Ammon's horn (tissue), 1 donor: ENCODE measurements at regions not wholly inside any gene's neighbourhood (a gene's known extent, or its start where the extent isn't known, plus 50 kb on each side); places are given as distances from the start of the nearest gene placed in this dataset.
"Not testable (repeated sequence)": the region's sequence is repeated elsewhere in the genome, so short reads cannot be mapped to it uniquely, and the experiment has no call there.

Experiments
- DNase-seq: peaks from one replicate; pipeline ENCODE4 v3.0.0-alpha.2; 2016; ENCODE audit warnings: low spot score

DNA sequence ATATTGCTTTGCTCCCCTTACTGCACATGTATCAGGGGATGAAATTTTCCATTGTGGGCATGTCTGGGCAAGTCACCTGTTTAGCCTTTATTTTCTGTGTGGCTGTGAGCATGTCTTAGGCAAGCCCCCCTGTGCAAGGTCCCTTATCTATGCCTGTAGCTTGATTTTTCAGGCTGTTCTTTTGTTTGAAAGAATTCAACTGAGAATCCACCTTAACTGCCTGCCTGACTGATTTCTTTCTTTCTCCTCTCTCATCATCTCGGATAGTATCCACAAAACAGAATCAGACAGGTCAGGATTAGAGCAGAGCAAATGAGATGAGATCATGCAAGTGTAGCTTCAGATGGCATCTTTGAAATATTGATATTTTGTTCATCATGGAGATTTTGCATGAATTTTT lies 1147.5 kb upstream of the ACVR2A start:
- no peak for DNase-seq

DNA sequence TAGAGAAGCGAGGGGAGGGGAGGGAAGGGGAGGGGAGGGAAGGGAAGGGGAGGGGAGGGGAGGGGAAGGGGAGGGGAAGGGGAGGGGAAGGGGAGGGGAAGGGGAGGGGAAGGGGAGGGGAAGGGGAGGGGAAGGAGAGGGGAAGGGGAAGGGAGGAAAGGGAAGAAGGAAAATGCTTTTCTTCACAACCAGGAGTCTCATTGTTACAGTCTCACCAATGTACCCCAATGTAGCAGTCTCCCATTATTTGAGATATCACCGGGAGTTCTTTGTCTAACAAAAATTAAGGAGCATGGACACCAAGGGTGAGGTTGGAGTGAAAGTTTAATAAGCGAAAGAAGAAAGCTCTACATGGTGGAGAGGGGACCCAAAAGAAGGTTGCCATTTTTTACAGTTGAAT lies 1148.0 kb upstream of the ACVR2A start:
- not testable (repeated sequence) for DNase-seq

DNA sequence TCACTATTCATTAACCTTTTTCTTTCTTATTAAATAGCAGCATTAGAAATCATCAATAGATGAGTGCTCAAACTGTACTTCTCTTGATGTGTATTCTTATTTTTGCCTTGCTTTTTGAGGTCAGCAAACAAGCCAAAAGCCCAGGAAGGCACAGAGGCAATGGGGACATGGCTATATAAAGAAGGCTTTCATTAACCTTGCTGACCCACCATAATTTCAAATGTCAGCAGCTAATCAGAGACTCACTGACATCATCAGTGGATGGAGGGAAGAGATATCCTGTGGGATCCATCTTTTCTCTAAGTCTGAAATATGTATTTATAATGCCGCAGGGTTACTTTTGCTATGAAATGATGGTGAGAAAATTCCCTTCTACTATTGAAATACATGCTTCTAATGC lies 1162.8 kb upstream of the ACVR2A start:
- no peak for DNase-seq

DNA sequence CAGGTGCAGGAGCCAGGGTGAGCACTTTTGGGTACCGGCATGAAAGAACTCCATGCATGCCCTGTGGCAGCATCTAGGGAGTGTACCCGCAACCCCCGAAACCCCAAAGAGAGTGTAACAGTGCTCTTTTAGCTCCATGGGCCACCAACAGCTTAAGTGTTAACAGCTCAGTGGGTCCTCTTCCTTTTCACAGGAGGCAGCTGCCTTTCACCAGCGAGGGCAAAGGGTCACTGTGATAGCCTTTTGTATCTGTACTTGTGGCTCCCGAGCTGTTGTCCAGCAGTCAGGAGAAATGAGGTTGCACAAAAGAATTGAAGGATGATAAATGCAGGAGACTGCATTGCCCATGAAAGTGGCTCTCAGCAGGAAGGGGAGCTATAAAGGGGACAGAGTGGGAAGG lies 1166.3 kb upstream of the ACVR2A start:
- DNase-seq = no peak

DNA sequence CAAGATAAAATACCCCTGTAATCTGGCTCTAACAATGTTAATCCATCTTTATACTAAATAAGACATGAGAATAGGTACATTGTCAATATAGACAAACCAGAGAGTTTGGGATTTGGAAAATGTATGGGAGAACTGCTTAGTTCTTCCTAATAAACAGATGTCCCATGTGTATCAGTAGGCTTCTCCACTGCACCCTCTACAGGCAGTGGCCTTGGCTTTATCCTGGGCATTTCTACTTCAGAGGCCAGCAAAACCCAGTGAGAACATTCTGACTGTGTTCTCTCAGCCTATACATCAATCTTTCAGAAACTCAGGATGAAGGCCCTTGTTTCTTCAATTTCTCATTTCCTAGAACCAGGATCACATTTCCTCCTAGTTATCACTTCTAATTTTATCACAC lies 1167.5 kb upstream of the ACVR2A start:
- DNase-seq = no peak

DNA sequence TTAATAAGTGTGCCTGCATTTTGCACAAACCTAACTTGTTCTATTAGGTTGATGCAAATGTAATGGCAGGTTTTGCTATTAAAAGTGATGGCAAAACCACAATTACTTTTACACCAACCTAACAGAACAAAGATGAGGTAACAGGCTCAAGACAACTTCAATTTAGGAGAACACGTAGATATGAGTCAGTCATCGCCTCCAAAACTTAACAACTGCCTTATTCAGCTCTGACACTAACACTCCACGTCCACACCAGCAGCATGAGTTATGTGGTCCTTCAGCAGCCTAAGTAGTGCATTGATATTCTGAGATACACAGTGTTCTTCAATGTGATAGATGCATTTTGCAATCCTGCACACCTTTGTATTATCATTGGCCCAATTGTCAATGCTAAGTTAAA lies 1175.1 kb upstream of the ACVR2A start:
- DNase-seq = no peak

DNA sequence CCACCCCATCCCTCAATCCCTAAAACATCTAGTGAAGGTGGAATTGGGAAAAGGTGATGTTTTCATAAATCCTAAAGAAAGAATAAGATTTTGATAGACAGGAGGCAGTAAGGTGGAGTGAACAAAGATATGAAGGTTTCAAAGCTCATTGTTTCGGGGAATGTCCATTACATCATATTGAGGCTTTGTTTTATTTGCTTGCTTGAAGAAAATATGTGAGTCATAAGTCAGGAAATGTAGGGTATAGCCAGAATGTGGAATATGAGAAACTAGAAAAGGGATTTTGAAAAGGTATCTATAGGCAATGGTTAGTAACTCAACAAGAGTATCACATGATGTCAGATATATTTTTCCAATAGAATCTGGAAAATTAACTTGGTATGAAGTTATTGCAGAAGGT lies 1178.5 kb upstream of the ACVR2A start:
- DNase-seq = no peak

DNA sequence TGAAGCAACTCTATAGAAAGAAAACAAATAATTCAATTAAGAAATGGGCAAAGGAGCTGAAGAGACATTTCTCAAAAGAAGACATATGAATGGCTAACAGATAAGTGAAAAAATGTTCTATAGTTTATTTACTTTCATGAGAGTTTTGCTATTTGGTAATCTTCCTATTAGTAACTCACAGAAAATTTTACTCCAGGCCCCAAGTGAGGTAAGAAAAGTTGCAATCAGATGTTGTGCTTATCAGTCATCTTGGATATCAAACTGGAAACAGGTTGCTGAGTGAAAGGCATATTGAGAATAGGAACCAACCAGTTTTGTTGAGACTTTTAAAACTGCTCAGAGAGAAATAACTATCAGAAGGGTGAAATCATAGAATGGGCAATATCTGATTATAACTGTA lies 1179.0 kb upstream of the ACVR2A start:
- DNase-seq = no peak

DNA sequence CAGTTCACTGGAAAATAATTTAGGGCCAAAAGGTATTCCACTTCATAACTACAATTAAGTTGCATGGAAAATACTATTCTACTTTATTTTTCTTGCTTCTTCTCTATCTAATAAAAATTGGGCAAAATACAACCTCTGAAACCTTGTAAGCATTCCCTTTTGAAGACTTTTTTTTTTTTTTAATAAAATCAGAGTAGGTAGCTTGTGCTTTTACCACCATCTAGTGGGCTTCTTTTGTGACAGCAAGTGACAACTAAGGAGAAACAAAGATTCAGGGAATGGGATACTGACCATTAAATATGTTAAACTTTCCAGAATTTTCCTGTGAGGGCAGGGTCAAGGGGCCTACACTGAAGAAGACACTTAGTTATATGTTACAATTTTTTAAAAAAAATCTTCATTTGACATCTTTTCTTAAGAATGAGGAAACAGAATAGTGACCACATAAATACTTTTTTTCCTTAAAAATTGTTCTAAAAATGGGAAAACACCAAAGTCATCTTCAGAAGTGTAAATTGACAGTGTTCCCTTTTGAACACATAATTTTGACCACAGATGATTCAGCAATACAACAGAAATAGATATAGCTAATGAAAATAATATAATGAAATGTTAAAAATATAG lies 1183.2 kb upstream of the ACVR2A start:
- peak; percentile 31 for DNase-seq

DNA sequence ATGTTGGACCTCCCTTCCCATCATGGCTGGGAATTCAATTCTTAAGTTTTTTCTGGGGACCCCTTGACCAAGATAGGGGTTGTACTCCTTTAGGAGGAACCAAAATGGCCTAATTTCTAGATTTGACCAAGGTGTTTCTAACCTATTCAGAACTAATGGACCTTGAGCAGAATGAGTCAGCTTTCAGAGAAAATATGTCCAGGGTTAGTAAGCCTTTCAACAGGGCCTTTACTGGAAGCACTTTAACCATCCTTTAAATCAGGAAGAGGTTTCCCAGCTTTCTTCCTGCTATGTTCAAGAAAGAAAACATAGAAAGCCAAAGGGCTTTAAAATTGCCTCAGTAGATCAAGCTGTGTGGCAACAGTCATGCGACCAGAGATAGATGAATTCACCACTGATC lies 1184.9 kb upstream of the ACVR2A start:
- no peak for DNase-seq

DNA sequence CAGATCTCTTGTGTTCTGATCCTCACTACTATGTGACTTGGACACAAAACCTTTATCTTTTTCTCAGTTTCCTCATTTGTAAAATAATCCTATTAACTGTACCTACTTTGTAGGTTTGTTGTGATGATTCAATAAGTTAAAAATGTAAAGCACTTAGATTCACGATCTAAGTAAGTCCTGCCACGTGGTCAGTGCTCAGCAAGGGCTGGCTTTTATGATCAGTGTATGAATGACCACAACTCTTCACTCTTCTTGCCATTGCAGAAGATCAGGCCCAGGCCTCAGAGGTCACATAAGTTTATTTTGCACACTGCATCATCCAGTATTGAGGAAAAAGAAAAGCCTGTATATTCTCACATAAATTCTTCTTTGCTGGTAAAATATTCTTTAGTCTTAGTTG lies 1192.5 kb upstream of the ACVR2A start:
- no peak for DNase-seq

DNA sequence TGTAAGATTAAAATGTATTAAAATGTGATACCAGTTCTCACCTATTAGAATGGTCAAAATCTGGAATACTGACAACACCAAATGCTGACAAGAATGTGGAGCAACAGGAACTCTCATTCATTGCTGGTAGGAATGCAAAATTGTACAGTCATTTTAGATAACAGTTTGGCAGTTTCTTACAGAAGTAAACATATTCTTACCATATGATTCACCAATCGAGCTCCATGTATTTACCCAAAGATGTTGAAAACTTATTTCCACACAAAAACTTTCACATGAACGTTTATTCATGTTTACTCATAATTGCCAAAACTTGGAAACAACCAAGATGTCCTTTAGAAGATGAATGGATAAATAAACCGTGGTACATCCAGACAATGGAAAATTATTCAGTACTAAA lies 1193.5 kb upstream of the ACVR2A start:
- DNase-seq = no peak

DNA sequence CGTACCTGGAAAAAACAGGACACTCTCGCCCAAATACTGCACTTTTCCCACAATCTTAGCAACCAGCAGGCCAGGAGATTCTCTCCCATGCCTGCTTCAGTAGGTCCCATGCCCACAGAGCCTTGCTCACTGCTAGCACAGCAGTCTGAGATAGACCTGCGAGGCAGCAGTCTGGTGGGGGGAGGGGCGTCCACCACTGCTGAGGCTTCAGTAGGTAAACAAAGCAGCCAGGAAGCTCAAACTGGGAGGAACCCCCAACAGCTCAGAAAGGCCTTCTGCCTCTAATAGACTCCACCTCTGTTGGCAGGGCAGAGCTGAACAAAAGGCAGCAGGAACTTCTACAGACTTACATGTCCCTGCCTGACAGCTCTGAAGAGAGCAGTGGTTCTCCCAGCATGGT lies 1202.8 kb upstream of the ACVR2A start:
- DNase-seq = no peak

DNA sequence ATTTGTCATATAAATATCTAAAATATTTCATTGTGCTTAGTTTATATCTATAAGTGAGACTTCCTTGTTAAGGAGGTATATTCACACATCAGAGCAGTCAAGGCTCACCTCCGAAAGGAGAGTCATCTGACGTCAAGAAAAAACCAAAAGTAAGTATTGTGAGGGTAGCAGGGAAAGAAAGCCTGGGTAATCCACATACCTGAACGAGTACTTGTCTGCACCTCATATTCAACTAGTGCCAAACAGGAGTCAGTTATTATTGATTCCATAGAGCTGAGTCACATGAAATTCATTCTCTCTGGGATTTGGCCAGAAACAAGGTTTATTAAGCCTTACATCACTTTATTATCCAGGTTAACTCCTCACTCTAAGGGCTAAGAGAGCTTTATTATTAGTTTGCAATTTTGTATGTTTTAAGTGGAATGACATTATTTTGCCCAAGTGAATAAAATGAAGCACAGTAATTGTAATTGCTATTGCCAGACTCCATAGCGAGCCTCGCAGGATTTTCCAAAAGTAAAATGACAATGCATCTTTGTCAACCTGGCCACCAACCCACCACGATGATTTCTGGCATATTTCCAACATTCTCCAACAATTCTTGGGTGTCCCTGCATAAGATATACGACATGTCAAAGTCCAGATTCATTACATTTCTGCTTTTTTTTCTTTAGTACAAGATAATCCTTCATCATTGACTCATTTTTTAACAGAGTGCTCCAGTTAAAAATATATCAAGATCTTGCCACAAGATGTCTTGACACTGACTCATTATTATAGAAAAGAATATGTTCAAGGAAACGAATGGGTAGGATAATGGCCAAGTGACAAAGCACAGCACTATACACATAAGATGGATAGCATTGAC lies 1210.4 kb upstream of the ACVR2A start:
- DNase-seq = no peak

DNA sequence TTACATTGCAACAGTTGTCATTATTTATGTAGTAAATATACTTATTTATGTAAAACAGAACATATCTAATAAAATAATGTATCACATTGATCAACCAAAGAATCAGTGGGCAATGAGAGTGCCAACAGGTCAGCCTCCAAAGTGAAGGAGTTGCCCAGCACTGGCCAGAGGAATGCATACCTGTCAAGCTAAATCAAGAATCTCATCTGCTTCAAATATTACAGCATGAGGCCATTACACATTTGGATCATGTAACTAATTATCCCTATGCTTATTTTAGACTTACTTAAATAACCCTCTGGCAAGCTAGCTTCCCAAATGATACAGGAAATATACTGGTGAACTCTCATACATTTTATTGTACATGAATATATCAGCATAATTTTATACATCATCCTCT lies 1211.7 kb upstream of the ACVR2A start:
- no peak for DNase-seq

DNA sequence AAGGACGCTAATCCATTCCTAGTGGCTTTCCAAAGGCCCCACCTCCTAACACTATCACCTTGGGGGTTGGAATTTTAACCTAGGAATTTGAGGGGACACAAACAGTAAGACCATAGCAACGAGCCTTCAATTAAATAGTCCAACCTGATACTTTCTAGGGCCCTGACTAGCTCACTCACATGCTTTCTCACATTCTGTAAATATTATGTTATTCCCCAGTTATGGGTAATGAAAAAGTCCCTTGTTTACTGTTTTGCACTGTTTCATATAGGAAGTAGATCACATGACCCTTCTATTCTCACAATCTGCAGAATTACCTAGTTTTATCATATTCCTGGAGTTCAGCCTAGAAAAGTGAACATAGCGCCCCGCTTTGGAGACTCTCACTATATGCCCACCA lies 1212.1 kb upstream of the ACVR2A start:
- DNase-seq = no peak

DNA sequence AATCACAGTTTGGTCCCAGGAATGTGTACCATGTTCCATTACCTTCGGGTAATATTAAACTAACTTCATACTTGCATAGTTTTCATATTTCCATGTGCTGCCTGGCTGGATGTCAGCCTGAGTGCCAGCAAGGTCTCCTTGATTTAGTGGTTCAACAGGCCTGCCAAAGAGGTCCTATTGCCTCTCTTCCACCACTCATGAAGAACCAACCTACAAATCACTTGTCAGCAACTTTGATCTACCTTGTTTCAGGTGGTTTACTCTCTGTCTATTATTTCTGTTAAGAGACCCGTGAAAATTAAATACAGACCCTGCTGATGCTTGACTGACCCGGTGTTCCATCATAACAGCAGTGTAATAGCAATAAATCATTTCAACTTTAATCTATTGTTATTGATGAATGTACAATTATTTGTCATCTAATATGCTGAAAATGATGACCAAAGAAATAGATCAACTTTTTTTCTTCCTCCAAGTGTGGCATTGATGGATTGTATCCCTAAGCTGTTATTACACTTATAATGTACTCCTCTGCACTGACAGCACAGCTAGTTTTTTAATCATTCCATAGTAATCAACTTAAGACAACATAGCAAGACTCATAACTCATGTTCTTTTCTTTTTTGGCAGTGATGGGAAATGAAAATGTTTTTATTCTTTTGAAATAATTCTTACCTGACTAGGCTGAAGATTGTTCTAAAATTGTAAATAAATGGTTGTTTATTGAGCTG lies 1220.2 kb upstream of the ACVR2A start:
- no peak for DNase-seq

DNA sequence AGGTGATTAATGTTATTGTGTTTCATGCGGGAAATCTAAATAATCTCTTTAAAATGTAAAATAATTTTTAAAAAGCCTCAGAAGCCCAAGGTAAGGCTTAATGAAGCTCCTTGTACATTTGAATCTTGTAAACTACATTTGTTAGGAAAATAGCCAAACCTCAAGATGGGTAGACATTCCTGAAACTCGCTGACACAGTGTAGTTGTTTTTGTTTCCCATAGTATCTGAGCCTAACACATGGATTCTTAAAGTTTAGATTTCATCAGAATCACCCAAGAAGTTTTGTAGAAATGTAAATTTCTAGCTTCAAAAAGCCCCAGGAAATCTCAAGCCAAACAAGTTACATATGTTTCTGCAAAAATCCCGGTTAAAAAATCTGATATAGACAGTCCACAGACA lies 1221.1 kb upstream of the ACVR2A start:
- no peak for DNase-seq

DNA sequence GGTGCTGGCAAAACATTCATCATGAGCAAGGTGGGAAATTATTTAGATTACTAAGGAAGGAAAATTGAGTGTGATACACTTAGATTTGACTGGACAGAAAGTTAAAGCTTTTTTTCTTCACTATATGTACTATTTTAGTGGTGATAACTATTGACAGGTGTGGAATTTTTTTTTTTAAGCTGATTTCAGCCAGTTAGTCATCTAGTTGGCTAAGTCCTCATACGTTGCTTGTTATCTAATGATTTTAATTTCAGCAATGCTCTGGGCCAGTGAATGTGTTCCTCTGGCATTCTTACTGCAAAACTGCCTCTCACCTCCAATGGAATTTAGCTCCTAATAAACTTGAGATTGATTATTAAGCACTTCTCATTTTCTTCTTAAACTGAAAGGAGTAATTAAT lies 1223.2 kb upstream of the ACVR2A start:
- no peak for DNase-seq

DNA sequence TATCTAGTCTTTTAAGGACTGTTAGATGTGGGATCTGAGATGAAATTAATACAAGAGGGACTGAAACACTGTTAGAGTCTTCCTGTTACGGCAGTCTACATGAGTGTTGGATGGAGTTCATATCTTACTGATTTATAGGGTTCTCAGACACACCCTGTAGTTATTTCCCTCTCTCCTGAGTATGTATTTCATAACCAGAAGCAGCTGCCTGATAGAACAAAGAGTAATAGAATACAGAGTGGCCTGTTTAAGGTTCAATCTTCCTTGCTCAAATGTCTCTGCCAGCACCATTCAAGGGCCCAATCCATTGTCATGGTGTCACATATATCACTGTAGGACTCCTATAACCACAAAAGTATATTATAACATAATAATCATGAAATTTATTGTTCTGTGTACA lies 1229.1 kb upstream of the ACVR2A start:
- DNase-seq = no peak

DNA sequence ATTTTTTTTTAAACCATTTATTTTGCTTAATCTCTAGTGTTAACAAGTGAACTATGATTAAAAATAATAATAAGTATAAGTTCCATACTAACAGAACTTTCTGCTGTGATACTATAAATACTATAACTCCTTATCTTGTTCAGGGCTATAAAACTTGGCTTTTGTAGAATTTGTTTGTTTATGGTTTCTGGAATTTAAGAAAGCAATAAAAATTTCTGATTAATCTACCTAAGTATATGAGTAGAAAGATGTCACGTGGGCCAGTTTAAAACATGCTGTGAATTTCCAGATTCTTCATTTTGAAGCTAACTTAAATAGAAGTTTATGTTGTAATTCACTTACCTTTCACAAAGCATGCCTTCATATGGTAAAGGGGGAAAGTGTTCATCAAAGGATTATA lies 1236.3 kb upstream of the ACVR2A start:
- no peak for DNase-seq

DNA sequence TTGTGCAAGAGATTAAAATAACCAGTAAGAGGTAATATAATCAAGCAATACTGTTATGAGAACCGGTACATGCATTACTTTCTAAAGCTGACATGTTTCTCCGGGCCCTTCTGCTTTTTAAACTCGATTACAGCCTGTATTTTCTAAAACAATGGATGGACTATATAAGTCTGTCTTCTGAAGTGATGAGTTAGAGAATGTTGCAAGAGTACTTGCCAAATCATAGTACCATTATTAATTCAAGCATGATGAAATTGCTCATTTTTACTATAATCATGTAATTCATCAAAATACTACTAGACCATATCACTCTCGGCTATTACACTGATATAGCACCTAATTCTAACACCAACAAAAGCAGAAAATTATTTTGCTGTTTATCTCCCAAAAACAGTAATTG lies 1240.3 kb upstream of the ACVR2A start:
- no peak for DNase-seq

DNA sequence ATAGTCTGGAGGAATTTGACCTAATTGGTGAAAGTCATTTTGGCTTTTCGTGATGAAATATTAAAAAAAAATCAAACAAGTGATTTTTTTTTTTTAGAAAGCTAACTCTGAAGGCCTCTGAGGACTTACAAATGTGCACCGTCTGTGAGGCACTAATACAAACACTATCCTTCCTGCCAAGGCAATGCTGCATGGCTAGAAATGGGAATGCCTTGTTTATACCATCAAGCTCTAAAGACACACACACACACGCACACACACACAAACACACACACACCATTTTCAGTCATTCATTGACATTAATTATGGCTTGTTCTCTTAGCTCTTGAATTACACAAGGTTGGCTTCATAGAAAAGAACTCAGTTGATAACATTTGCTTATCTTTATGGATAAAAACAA lies 1242.0 kb upstream of the ACVR2A start:
- no peak for DNase-seq
